Pancreas (tissue), 10 donors: ENCODE measurements at regions not wholly inside any gene's neighbourhood (a gene's known extent, or its start where the extent isn't known, plus 50 kb on each side); places are given as distances from the start of the nearest gene placed in this dataset.

Source experiments
- ATAC-seq, 4 donors: fragments of 200-7000 bp; cut with Tn5 transposase; one replicate each; pipeline versions ENCODE4 v1.8.0 to v1.9.1; 2020; ENCODE audit warnings: mild to moderate bottlenecking in 4 of 4, moderate library complexity in 4 of 4
- DNase-seq, 6 donors: peaks; one replicate each; pipeline ENCODE4 v3.0.0-alpha.2; 2020
- FAIRE-seq: peaks from 2 replicates; lab custom pipeline; 2012; peaks lifted over from hg19 to GRCh38; lab: Jason Lieb, UNC
- H3K27ac ChIP-seq, 4 donors: fragments of 200-600 bp; sonication (generic); 1 replicate in 3 of 4; 2 replicates in 1 of 4; pipeline versions ENCODE4 v1.5.0 to v1.8.0; 2020
- H3K27me3 ChIP-seq, 4 donors: fragments of 200-600 bp; one replicate each; pipeline ENCODE4 v1.8.0; 2021
- H3K36me3 ChIP-seq, 3 donors: fragments of 200-600 bp; sonication (generic) in 1 of 3; one replicate each; pipeline versions ENCODE4 v1.5.0 to v1.8.0; 2020 to 2021
- H3K4me1 ChIP-seq, 3 donors: fragments of 200-600 bp; one replicate each; pipeline ENCODE4 v1.8.0; 2021
- H3K4me3 ChIP-seq, 4 donors: fragments of 200-600 bp; sonication (generic) in 2 of 4; one replicate each; pipeline versions ENCODE4 v1.5.0 to v1.8.0; 2020 to 2021
- H3K9me3 ChIP-seq, 4 donors: fragments of 200-600 bp; one replicate each; pipeline ENCODE4 v1.8.0; 2021
- WGBS, 2 donors: extraction: QIAGEN DNeasy Blood & Tissue Kit; methylation state at CpG; one replicate each; pipeline ENCODE4 v1.1.7; 2013; 5-methylcytosine and 5-hydroxymethylcytosine counted together
- intact Hi-C, 3 donors: fragments of 100-400 bp; cut with DNase I; formaldehyde crosslinking; loops; one replicate each; pipeline versions ENCODE4 v1.11.1 to v1.14.2; 2022
- TF ChIP-seq, protein P1 (sequence below), 4 donors: fragments of 200-600 bp; sonication (generic) in 3 of 4; IDR thresholded peaks; one replicate each; pipeline versions ENCODE4 v1.5.0 to v1.8.0; 2021; ENCODE audit warnings: antibody characterized with exemption in 4 of 4
- donor health status: healthy with polysubstance abuse.
- donor health status: DM: no; HTN: no; CAD: no; lungs with moderate emphysema.
- donor health status: DM: no; HTN: no; CAD: no.
- donor health status: control.
- donor health status: control.
- donor health status: Bipolar disorder and iron deficiency.
- donor health status: DM: yes; HTN: yes; CAD: no.
- donor health status: DM: no; HTN: no; CAD: no.
- donor health status: DM: no; HTN: no; CAD: no.
- donor health status: DM: yes; HTN: yes; CAD: no.

DNA sequence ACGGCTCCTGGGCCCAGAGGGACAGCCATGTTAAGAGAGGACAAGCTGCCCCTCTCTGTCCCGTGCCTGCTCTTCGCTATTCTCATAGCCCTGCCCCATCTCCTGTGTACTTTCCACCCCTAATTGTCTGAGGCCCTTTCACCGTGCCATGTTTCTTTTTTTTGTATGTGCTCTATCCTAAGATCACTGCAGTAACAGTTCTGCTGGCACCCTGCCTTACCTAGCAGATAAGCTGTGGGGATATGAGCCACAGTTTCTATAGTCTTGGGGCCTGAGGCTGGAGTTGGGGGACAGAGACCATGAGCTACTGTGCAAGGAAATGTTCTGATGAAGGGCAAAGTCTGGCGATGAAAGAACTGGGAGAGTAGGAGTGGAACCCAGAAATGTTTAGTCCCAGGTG is 269.5 kb upstream of the CITED2 start:
- 89 to 90% methylated on average over 5 of the region's 5 CpGs for WGBS, 2 donors
- Histone ChIP-seq H3K4me3 (no peak overlapping the region), H3K27me3 (no peaks in the 10 kb centered on the region), H3K27ac (no peak overlapping the region), H3K4me1 (no peaks in the 10 kb centered on the region), H3K36me3 (no peaks in the 10 kb centered on the region), H3K9me3 (no peaks in the 10 kb centered on the region)
- TF ChIP-seq, protein P1, sequence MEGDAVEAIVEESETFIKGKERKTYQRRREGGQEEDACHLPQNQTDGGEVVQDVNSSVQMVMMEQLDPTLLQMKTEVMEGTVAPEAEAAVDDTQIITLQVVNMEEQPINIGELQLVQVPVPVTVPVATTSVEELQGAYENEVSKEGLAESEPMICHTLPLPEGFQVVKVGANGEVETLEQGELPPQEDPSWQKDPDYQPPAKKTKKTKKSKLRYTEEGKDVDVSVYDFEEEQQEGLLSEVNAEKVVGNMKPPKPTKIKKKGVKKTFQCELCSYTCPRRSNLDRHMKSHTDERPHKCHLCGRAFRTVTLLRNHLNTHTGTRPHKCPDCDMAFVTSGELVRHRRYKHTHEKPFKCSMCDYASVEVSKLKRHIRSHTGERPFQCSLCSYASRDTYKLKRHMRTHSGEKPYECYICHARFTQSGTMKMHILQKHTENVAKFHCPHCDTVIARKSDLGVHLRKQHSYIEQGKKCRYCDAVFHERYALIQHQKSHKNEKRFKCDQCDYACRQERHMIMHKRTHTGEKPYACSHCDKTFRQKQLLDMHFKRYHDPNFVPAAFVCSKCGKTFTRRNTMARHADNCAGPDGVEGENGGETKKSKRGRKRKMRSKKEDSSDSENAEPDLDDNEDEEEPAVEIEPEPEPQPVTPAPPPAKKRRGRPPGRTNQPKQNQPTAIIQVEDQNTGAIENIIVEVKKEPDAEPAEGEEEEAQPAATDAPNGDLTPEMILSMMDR (IDR thresholded peaks at IDR 0.05): no peak
- DNase-seq: no peak
- no peak for FAIRE-seq
- intact Hi-C loops: no loop called here
- no peak for ATAC-seq

DNA sequence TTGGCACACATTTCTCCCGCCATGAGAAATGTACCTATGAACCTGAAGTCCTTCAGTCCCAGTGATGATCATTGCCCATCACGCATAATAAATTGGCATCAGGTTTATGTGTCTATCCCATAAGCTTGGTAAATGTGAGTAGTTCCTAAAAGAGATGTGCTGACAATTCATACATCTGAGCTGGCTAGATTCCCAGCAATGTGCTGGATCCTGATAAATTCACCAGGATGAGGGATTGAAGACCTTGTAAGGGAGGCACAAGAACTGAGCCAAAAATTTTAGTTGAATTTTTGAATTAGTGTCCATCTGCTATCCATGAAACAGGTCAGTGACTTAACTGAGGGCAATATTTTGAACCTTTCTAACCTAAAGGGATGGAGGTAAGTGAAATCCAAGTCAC is 267.9 kb upstream of the CITED2 start:
- 66 to 67% methylated on average over 2 of the region's 2 CpGs for WGBS, 2 donors
- H3K4me3 ChIP-seq: no peak overlapping the region
- no peak for FAIRE-seq
- no peak for ATAC-seq
- TF ChIP-seq, protein P1 (IDR thresholded peaks at IDR 0.05): no peak
- no peak for DNase-seq
- no peak overlapping the region for H3K27ac ChIP-seq
- no peaks in the 10 kb centered on the region for H3K27me3 ChIP-seq
- no peaks in the 10 kb centered on the region for H3K36me3 ChIP-seq
- H3K9me3 ChIP-seq: no peaks in the 10 kb centered on the region
- intact Hi-C loops: no loop called here
- no peaks in the 10 kb centered on the region for H3K4me1 ChIP-seq

DNA sequence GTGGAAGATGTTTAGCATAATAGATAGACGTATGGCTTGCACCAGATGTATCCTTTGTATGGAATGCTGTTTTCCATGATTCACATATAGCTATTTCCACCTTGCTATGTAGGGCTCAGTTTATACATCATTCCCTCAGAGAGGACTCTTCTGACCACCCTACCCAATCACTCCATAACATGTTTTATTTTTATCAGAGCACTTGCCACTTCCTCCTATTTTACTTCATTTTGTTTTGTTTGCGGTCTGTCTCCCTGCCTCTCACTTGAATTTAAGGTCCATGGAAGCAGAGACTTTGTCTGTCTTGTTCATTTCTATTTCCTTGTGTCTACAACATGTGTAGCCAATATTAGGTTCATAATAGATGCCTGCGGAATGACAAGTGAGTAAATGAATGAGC is 266.9 kb upstream of the CITED2 start:
- no peaks in the 10 kb centered on the region for H3K4me1 ChIP-seq
- no peak overlapping the region for H3K27ac ChIP-seq
- DNase-seq: no peak
- H3K4me3 ChIP-seq: no peak overlapping the region
- 86 to 89% methylated on average over 3 of the region's 3 CpGs for WGBS, 2 donors
- ATAC-seq: peak in 1 of 4 donors; percentile 25
- intact Hi-C loops: no loop called here
- H3K36me3 ChIP-seq: no peaks in the 10 kb centered on the region
- H3K27me3 ChIP-seq: no peaks in the 10 kb centered on the region
- no peaks in the 10 kb centered on the region for H3K9me3 ChIP-seq
- no peak for FAIRE-seq
- TF ChIP-seq, protein P1 (IDR thresholded peaks at IDR 0.05): no peak

DNA sequence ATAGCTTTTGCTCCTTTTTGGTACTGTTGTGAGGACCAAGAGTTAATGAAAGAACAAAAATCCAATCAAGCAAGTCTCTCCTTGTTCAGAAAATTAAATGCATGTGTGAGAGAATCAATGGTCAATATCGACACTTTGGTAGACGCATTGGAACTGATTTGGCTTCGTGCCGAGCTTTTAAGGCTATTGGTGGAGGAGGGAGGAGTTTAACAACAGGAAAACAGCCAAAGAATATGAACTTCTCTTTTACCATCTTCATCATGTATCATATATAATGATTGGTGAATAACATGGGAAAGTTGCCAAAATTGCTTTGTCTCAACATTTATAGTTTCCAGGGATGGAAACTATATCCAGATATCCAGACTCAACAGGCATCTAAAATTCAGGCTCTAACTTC is 266.5 kb upstream of the CITED2 start:
- TF ChIP-seq, protein P1 (IDR thresholded peaks at IDR 0.05): no peak
- WGBS, 2 donors: 58 to 81% methylated on average over 4 of the region's 4 CpGs
- FAIRE-seq: no peak
- Histone ChIP-seq H3K27ac (no peak overlapping the region), H3K4me3 (no peak overlapping the region), H3K36me3 (no peaks in the 10 kb centered on the region), H3K9me3 (no peaks in the 10 kb centered on the region), H3K4me1 (no peaks in the 10 kb centered on the region), H3K27me3 (no peaks in the 10 kb centered on the region)
- intact Hi-C loops: no loop called here
- no peak for ATAC-seq
- DNase-seq: no peak

DNA sequence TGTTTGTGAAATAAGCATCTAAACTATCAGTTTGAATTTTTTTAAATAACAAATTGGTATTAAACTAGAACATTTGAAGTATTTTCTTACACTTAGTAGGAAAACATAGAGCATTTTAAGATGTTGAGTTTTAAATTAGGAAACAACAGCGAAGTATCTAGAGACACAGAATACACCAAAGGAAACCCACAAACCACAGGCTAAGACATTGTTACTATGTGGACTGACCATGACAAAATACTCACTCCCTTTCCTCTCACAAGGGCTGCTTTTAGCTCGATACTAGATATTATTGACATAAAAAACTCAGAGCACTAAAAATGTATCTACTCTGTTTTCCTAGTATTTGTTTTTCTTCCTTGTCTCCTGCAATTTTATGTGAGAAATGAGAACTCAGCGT is 266.0 kb upstream of the CITED2 start:
- H3K36me3 ChIP-seq: no peaks in the 10 kb centered on the region
- DNase-seq (no peak), FAIRE-seq (no peak), ATAC-seq (peak in 1 of 4 donors; percentile 64)
- no peaks in the 10 kb centered on the region for H3K9me3 ChIP-seq
- no peaks in the 10 kb centered on the region for H3K27me3 ChIP-seq
- TF ChIP-seq, protein P1 (IDR thresholded peaks at IDR 0.05): no peak
- intact Hi-C loops: no loop called here
- H3K4me1 ChIP-seq: no peaks in the 10 kb centered on the region
- WGBS, 2 donors: 92% methylated on average over 3 of the region's 3 CpGs
- no peak overlapping the region for H3K27ac ChIP-seq
- H3K4me3 ChIP-seq: no peak overlapping the region
